ENCODE measurements at regions not wholly inside any gene's neighbourhood (a gene's known extent, or its start where the extent isn't known, plus 50 kb on each side); places are given as distances from the start of the nearest gene placed in this dataset.
A peak's percentile ranks its signal among the peaks of the same experiment; 100 is the strongest.

GRCh38 chr11:29214833-29215232 is 802.0 kb downstream of the KCNA4 start:
- Histone ChIP-seq H3K9me3 (ENCODE audit: insufficient read depth, low read depth, low read length) (no peaks in the 10 kb centered on the region), H3K79me2 (ENCODE audit: control insufficient read depth, insufficient read depth, low read length, poor library complexity) (no peaks in the 10 kb centered on the region), H4K12ac (ENCODE audit: low read depth, low read length) (no peak overlapping the region), H2AFZ (ENCODE audit: insufficient read depth, low read length, poor library complexity) (no peak overlapping the region), H4K91ac (ENCODE audit: low read depth, low read length) (no peak overlapping the region), H2AK5ac (ENCODE audit: low read length) (no peak overlapping the region), H3K18ac (ENCODE audit: low read length) (no peak overlapping the region), H3K4ac (ENCODE audit: low read depth, low read length) (no peak overlapping the region), H3K36me3 (ENCODE audit: control insufficient read depth in 1 of 2, insufficient read depth in 2 of 2, low read length in 2 of 2) (no peaks in the 10 kb centered on the region), H3K9ac (ENCODE audit: low read length) (no peak overlapping the region), H3K27me3 (ENCODE audit: insufficient read depth, low read length) (no peaks in the 10 kb centered on the region), H3K14ac (ENCODE audit: low read length) (no peak overlapping the region), H3K4me2 (ENCODE audit: low read length) (no peak overlapping the region), H3K4me1 (ENCODE audit: control insufficient read depth in 1 of 2, insufficient read depth in 2 of 2, low read length in 2 of 2) (no peaks in the 10 kb centered on the region), H3K4me3 (ENCODE audit: low read depth, low read length) (no peak overlapping the region), H3K79me1 (ENCODE audit: low read length) (no peaks in the 10 kb centered on the region), H3K23ac (ENCODE audit: low read length) (no peak overlapping the region), H2BK12ac (ENCODE audit: low read length) (no peak overlapping the region), H2BK120ac (ENCODE audit: insufficient read depth, low read length, poor library complexity) (no peak overlapping the region), H2BK5ac (ENCODE audit: low read depth, low read length, poor library complexity) (no peak overlapping the region), H4K8ac (ENCODE audit: low read depth, low read length) (no peak overlapping the region), H3K27ac (ENCODE audit: low read depth, low read length) (no peak overlapping the region)
- DNase-seq, result peak in 1 of 2 donors; percentile 23
- no CpG with 5 or more reads among the region's 4 CpGs for WGBS (ENCODE audit: extremely low coverage, insufficient coverage, insufficient read length)

- Histone ChIP-seq H2BK120ac (ENCODE audit: insufficient read depth, low read length, poor library complexity) (no peak overlapping the region), H3K4me1 (ENCODE audit: control insufficient read depth in 1 of 2, insufficient read depth in 2 of 2, low read length in 2 of 2) (no peaks in the 10 kb centered on the region), H2BK12ac (ENCODE audit: low read length) (no peak overlapping the region), H3K36me3 (ENCODE audit: control insufficient read depth in 1 of 2, insufficient read depth in 2 of 2, low read length in 2 of 2) (no peaks in the 10 kb centered on the region), H3K14ac (ENCODE audit: low read length) (no peak overlapping the region), H3K4me3 (ENCODE audit: low read depth, low read length) (no peak overlapping the region), H4K8ac (ENCODE audit: low read depth, low read length) (no peak overlapping the region), H3K4ac (ENCODE audit: low read depth, low read length) (no peak overlapping the region), H2AK5ac (ENCODE audit: low read length) (no peak overlapping the region), H2BK5ac (ENCODE audit: low read depth, low read length, poor library complexity) (no peak overlapping the region), H4K91ac (ENCODE audit: low read depth, low read length) (no peak overlapping the region), H3K9ac (ENCODE audit: low read length) (no peak overlapping the region), H3K79me1 (ENCODE audit: low read length) (no peaks in the 10 kb centered on the region), H2AFZ (ENCODE audit: insufficient read depth, low read length, poor library complexity) (no peak overlapping the region), H3K27me3 (ENCODE audit: insufficient read depth, low read length) (no peaks in the 10 kb centered on the region), H3K23ac (ENCODE audit: low read length) (no peak overlapping the region), H4K12ac (ENCODE audit: low read depth, low read length) (no peak overlapping the region), H3K79me2 (ENCODE audit: control insufficient read depth, insufficient read depth, low read length, poor library complexity) (no peaks in the 10 kb centered on the region), H3K4me2 (ENCODE audit: low read length) (no peak overlapping the region), H3K18ac (ENCODE audit: low read length) (no peak overlapping the region), H3K27ac (ENCODE audit: low read depth, low read length) (no peak overlapping the region), H3K9me3 (ENCODE audit: insufficient read depth, low read depth, low read length) (no peaks in the 10 kb centered on the region)
- WGBS (ENCODE audit: extremely low coverage, insufficient coverage, insufficient read length), result no CpG with 5 or more reads among the region's 3 CpGs
- peak in 1 of 2 donors; percentile 43 for DNase-seq
Measured at GRCh38 chr11:29211202-29211601, 805.6 kb downstream of the KCNA4 start.

- no peak overlapping the region for H2BK120ac ChIP-seq (ENCODE audit: insufficient read depth, low read length, poor library complexity)
Measured at GRCh38 chr11:29210426-29210825, 806.4 kb downstream of the KCNA4 start.

GRCh38 chr11:29208117-29208516 is 808.7 kb downstream of the KCNA4 start:
- Histone ChIP-seq H4K12ac (ENCODE audit: low read depth, low read length) (no peak overlapping the region), H3K23ac (ENCODE audit: low read length) (no peak overlapping the region), H3K9me3 (ENCODE audit: insufficient read depth, low read depth, low read length) (no peaks in the 10 kb centered on the region), H4K91ac (ENCODE audit: low read depth, low read length) (no peak overlapping the region), H3K4ac (ENCODE audit: low read depth, low read length) (no peak overlapping the region), H3K79me1 (ENCODE audit: low read length) (no peaks in the 10 kb centered on the region), H3K4me3 (ENCODE audit: low read depth, low read length) (no peak overlapping the region), H3K4me2 (ENCODE audit: low read length) (no peak overlapping the region), H2BK12ac (ENCODE audit: low read length) (no peak overlapping the region), H3K27me3 (ENCODE audit: insufficient read depth, low read length) (no peaks in the 10 kb centered on the region), H2AFZ (ENCODE audit: insufficient read depth, low read length, poor library complexity) (no peak overlapping the region), H2BK120ac (ENCODE audit: insufficient read depth, low read length, poor library complexity) (no peak overlapping the region), H2BK5ac (ENCODE audit: low read depth, low read length, poor library complexity) (no peak overlapping the region), H3K4me1 (ENCODE audit: control insufficient read depth in 1 of 2, insufficient read depth in 2 of 2, low read length in 2 of 2) (no peaks in the 10 kb centered on the region), H3K27ac (ENCODE audit: low read depth, low read length) (no peak overlapping the region), H3K9ac (ENCODE audit: low read length) (no peak overlapping the region), H3K14ac (ENCODE audit: low read length) (no peak overlapping the region), H3K36me3 (ENCODE audit: control insufficient read depth in 1 of 2, insufficient read depth in 2 of 2, low read length in 2 of 2) (no peaks in the 10 kb centered on the region), H3K79me2 (ENCODE audit: control insufficient read depth, insufficient read depth, low read length, poor library complexity) (no peaks in the 10 kb centered on the region), H2AK5ac (ENCODE audit: low read length) (no peak overlapping the region), H3K18ac (ENCODE audit: low read length) (no peak overlapping the region), H4K8ac (ENCODE audit: low read depth, low read length) (no peak overlapping the region)
- no CpG with 5 or more reads among the region's 2 CpGs for WGBS (ENCODE audit: extremely low coverage, insufficient coverage, insufficient read length)
- peak in 1 of 2 donors; percentile 27 for DNase-seq

More at GRCh38 chr11:29210426-29210825, 806.4 kb downstream of the KCNA4 start:
- Histone ChIP-seq H3K4me1 (ENCODE audit: control insufficient read depth in 1 of 2, insufficient read depth in 2 of 2, low read length in 2 of 2) (no peaks in the 10 kb centered on the region), H2AFZ (ENCODE audit: insufficient read depth, low read length, poor library complexity) (no peak overlapping the region), H4K8ac (ENCODE audit: low read depth, low read length) (no peak overlapping the region), H4K12ac (ENCODE audit: low read depth, low read length) (no peak overlapping the region), H3K27me3 (ENCODE audit: insufficient read depth, low read length) (no peaks in the 10 kb centered on the region), H3K4ac (ENCODE audit: low read depth, low read length) (no peak overlapping the region), H3K9ac (ENCODE audit: low read length) (no peak overlapping the region), H2BK5ac (ENCODE audit: low read depth, low read length, poor library complexity) (no peak overlapping the region), H3K14ac (ENCODE audit: low read length) (no peak overlapping the region), H3K79me2 (ENCODE audit: control insufficient read depth, insufficient read depth, low read length, poor library complexity) (no peaks in the 10 kb centered on the region), H2AK5ac (ENCODE audit: low read length) (no peak overlapping the region), H3K4me2 (ENCODE audit: low read length) (no peak overlapping the region), H3K79me1 (ENCODE audit: low read length) (no peaks in the 10 kb centered on the region), H3K23ac (ENCODE audit: low read length) (no peak overlapping the region), H3K36me3 (ENCODE audit: control insufficient read depth in 1 of 2, insufficient read depth in 2 of 2, low read length in 2 of 2) (no peaks in the 10 kb centered on the region), H4K91ac (ENCODE audit: low read depth, low read length) (no peak overlapping the region), H2BK12ac (ENCODE audit: low read length) (no peak overlapping the region), H3K18ac (ENCODE audit: low read length) (no peak overlapping the region), H3K9me3 (ENCODE audit: insufficient read depth, low read depth, low read length) (no peaks in the 10 kb centered on the region), H3K4me3 (ENCODE audit: low read depth, low read length) (no peak overlapping the region), H3K27ac (ENCODE audit: low read depth, low read length) (no peak overlapping the region)
- peak in 1 of 2 donors; percentile 59 for DNase-seq
- no CpG with 5 or more reads among the region's 2 CpGs for WGBS (ENCODE audit: extremely low coverage, insufficient coverage, insufficient read length)

Measured in trophoblast cell (in vitro differentiated cells and primary cell).